ENCODE measurements at regions not wholly inside any gene's neighbourhood (a gene's known extent, or its start where the extent isn't known, plus 50 kb on each side); places are given as distances from the start of the nearest gene placed in this dataset.

DNA sequence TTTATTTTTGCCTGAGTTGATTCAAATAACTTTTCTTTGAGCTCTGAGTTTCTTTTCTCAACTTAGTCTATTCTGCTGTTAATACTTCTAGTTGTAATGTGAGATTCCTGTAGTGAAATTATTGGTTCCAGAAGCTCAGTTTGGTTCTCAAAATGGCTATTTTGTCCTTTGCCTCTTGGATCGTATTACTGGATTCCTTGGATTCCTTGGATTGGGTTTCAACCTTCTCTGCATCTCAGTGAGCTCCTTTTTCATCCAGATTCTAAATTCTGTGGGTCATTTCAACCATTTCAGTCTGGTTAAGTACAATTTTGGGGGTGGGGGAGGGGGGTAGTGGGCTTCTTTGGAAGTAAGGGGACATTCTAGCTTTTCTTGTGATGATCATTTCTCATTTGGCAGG, 341.1 kb upstream of the CNTN5 start:
- no peak overlapping the region for H2AFZ ChIP-seq (ENCODE audit: low read length)
- H3K27me3 ChIP-seq (ENCODE audit: insufficient read depth, low read length) = no peaks in the 10 kb centered on the region
- no peaks in the 10 kb centered on the region for H3K9me2 ChIP-seq (ENCODE audit: low read depth, low read length)
- TF ChIP-seq, protein P1, sequence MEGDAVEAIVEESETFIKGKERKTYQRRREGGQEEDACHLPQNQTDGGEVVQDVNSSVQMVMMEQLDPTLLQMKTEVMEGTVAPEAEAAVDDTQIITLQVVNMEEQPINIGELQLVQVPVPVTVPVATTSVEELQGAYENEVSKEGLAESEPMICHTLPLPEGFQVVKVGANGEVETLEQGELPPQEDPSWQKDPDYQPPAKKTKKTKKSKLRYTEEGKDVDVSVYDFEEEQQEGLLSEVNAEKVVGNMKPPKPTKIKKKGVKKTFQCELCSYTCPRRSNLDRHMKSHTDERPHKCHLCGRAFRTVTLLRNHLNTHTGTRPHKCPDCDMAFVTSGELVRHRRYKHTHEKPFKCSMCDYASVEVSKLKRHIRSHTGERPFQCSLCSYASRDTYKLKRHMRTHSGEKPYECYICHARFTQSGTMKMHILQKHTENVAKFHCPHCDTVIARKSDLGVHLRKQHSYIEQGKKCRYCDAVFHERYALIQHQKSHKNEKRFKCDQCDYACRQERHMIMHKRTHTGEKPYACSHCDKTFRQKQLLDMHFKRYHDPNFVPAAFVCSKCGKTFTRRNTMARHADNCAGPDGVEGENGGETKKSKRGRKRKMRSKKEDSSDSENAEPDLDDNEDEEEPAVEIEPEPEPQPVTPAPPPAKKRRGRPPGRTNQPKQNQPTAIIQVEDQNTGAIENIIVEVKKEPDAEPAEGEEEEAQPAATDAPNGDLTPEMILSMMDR (IDR thresholded peaks at IDR 0.05; ENCODE audit: low read length) = no peak
- no peak for TF ChIP-seq EZH2 (IDR thresholded peaks at IDR 0.05; ENCODE audit: borderline replicate concordance, low read length)
- no peaks in the 10 kb centered on the region for H4K20me1 ChIP-seq (ENCODE audit: insufficient read depth, low read length)
- no peak overlapping the region for H3K4me3 ChIP-seq (ENCODE audit: low read depth, low read length, poor library complexity, severe bottlenecking)
- H3K9ac ChIP-seq (ENCODE audit: low read length) = no peak overlapping the region
- H3K4me2 ChIP-seq (ENCODE audit: low read length) = no peak overlapping the region
- no peaks in the 10 kb centered on the region for H3K9me3 ChIP-seq (ENCODE audit: low read length)
- no peak overlapping the region for H3K27ac ChIP-seq (ENCODE audit: low read depth, low read length, poor library complexity, severe bottlenecking)
- H3K4me1 ChIP-seq (ENCODE audit: insufficient read depth, low read length, severe bottlenecking) = no peaks in the 10 kb centered on the region
- H3K36me3 ChIP-seq (ENCODE audit: insufficient read depth, low read length) = no peaks in the 10 kb centered on the region
- H3F3A ChIP-seq (ENCODE audit: insufficient read depth, low read length) = no peaks in the 10 kb centered on the region
- no peaks in the 10 kb centered on the region for H3K79me2 ChIP-seq (ENCODE audit: insufficient read depth, low read length)

DNA sequence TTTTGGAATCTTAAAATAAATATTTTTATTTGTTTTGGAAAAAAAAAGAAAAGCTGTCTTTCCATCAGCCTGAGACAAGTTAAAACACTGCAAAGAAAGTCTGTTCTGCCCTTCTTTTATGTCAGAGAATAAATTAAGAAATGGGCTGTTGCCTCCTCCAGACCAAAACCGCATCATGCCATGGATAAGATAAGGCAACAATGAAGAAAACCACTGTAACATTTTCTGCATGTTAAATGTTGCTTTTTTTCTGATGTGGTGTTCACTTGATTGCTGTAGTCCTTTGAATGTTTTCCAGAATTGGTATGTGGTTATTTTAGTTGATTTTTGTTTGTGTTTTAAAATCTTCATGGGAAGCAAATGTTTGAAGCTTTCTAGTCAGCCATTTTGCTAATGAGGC, 319.2 kb upstream of the CNTN5 start:
- Histone ChIP-seq H3K4me2 (ENCODE audit: low read length) (no peak overlapping the region), H3K36me3 (ENCODE audit: insufficient read depth, low read length) (no peaks in the 10 kb centered on the region), H2AFZ (ENCODE audit: low read length) (no peak overlapping the region), H3K4me1 (ENCODE audit: insufficient read depth, low read length, severe bottlenecking) (no peaks in the 10 kb centered on the region), H3K79me2 (ENCODE audit: insufficient read depth, low read length) (no peaks in the 10 kb centered on the region), H3K27ac (ENCODE audit: low read depth, low read length, poor library complexity, severe bottlenecking) (no peak overlapping the region), H3K27me3 (ENCODE audit: insufficient read depth, low read length) (no peaks in the 10 kb centered on the region), H3K9me3 (ENCODE audit: low read length) (no peaks in the 10 kb centered on the region), H3F3A (ENCODE audit: insufficient read depth, low read length) (no peaks in the 10 kb centered on the region), H3K4me3 (ENCODE audit: low read depth, low read length, poor library complexity, severe bottlenecking) (no peak overlapping the region), H4K20me1 (ENCODE audit: insufficient read depth, low read length) (no peaks in the 10 kb centered on the region), H3K9me2 (ENCODE audit: low read depth, low read length) (no peaks in the 10 kb centered on the region), H3K9ac (ENCODE audit: low read length) (no peak overlapping the region)
- TF ChIP-seq, protein P1 (IDR thresholded peaks at IDR 0.05; ENCODE audit: low read length) = no peak
- TF ChIP-seq EZH2 (IDR thresholded peaks at IDR 0.05; ENCODE audit: borderline replicate concordance, low read length) = no peak

DNA sequence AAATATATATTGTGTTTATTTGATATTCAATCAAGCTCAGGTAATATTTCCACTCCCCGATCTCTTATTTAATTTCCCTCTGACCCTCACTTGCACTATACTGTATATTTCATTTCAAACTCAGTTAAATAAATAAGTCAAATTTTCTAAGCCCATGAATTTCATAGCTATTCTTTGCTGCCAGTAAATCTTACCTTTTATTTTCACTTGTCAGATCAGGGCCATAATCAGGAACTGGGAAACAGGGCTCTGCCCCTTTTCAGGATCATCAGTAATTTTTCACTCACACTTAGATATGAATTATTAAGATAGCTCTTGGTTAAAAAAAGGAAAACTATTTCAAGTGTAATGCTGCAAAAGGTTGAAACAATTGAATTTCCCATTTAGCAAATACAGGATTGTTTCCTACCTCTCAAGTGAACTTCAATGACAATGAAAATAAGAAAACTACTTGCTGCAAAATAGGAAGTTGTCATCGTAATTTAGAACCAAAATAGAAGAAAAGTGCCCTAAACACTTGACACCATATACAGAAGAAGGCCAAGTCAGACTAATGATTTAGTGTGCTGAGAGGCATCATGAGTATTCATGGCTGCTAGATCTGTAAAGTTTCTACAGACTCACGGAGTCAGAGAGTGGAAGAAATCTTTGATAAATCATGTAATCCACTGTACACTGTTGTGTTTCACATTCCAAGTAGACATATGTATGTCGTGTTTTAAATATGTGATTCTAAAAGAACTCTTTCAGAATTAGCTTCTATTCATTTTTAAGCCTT, 316.8 kb upstream of the CNTN5 start:
- no peaks in the 10 kb centered on the region for H4K20me1 ChIP-seq (ENCODE audit: insufficient read depth, low read length)
- H3K9me2 ChIP-seq (ENCODE audit: low read depth, low read length) = no peaks in the 10 kb centered on the region
- H3K27me3 ChIP-seq (ENCODE audit: insufficient read depth, low read length) = no peaks in the 10 kb centered on the region
- H3K27ac ChIP-seq (ENCODE audit: low read depth, low read length, poor library complexity, severe bottlenecking) = no peak overlapping the region
- no peaks in the 10 kb centered on the region for H3K36me3 ChIP-seq (ENCODE audit: insufficient read depth, low read length)
- H3K4me1 ChIP-seq (ENCODE audit: insufficient read depth, low read length, severe bottlenecking) = no peaks in the 10 kb centered on the region
- no peaks in the 10 kb centered on the region for H3K79me2 ChIP-seq (ENCODE audit: insufficient read depth, low read length)
- no peak overlapping the region for H3K4me3 ChIP-seq (ENCODE audit: low read depth, low read length, poor library complexity, severe bottlenecking)
- no peak overlapping the region for H3K4me2 ChIP-seq (ENCODE audit: low read length)
- H2AFZ ChIP-seq (ENCODE audit: low read length) = no peak overlapping the region
- no peaks in the 10 kb centered on the region for H3K9me3 ChIP-seq (ENCODE audit: low read length)
- H3F3A ChIP-seq (ENCODE audit: insufficient read depth, low read length) = no peaks in the 10 kb centered on the region
- no peak overlapping the region for H3K9ac ChIP-seq (ENCODE audit: low read length)
- no peak for TF ChIP-seq EZH2 (IDR thresholded peaks at IDR 0.05; ENCODE audit: borderline replicate concordance, low read length)
- TF ChIP-seq, protein P1 (IDR thresholded peaks at IDR 0.05; ENCODE audit: low read length) = no peak
